Tibial nerve (tissue), 4 donors: ENCODE measurements at regions not wholly inside any gene's neighbourhood (a gene's known extent, or its start where the extent isn't known, plus 50 kb on each side); places are given as distances from the start of the nearest gene placed in this dataset.

Source experiments
- DNase-seq, 2 donors: peaks; one replicate each; pipeline ENCODE4 v3.0.0-alpha.2; 2019; ENCODE audit warnings: low spot score in 2 of 2
- H3K27ac ChIP-seq, 4 donors: fragments of 200-600 bp; sonication (generic) in 3 of 4; one replicate each; pipeline ENCODE4 v1.5.1; 2017 to 2019; ENCODE audit warnings: mild to moderate bottlenecking in 1 of 4
- H3K27me3 ChIP-seq, 2 donors: fragments of 200-600 bp; sonication (generic) in 1 of 2; one replicate each; pipeline versions ENCODE4 v1.5.1 to v1.6.0; 2017 to 2019
- H3K36me3 ChIP-seq, 3 donors: fragments of 200-600 bp; sonication (generic); one replicate each; pipeline ENCODE4 v1.5.1; 2018 to 2019
- H3K4me1 ChIP-seq, 4 donors: fragments of 200-600 bp; sonication (generic) in 3 of 4; one replicate each; pipeline ENCODE4 v1.5.1; 2017 to 2019
- H3K4me3 ChIP-seq, 4 donors: fragments of 200-600 bp; sonication (generic) in 3 of 4; one replicate each; pipeline ENCODE4 v1.5.1; 2017 to 2019; ENCODE audit warnings: mild to moderate bottlenecking in 1 of 4, moderate library complexity in 1 of 4
- H3K9me3 ChIP-seq, 4 donors: fragments of 200-600 bp; sonication (generic) in 3 of 4; one replicate each; pipeline ENCODE4 v1.5.1; 2017 to 2019
- EP300 ChIP-seq, 2 donors: sonication (generic); formaldehyde crosslinking; IDR thresholded peaks; one replicate each; pipeline ENCODE4 v1.6.1; 2017; ENCODE audit warnings: antibody characterized with exemption in 2 of 2, mild to moderate bottlenecking in 1 of 2
- POLR2A ChIP-seq, 2 donors: fragments of 450-650 bp; IDR thresholded peaks; one replicate each; pipeline ENCODE4 v1.6.1; 2017; ENCODE audit warnings: antibody characterized with exemption in 2 of 2, mild to moderate bottlenecking in 2 of 2, moderate library complexity in 2 of 2
- WGBS, 2 donors: methylation state at CpG; one replicate each; pipeline ENCODE4 v1.1.5; 2018; 5-methylcytosine and 5-hydroxymethylcytosine counted together
- TF ChIP-seq, protein P1 (sequence below), 5 experiments: fragments of 200-600 bp in 3 of 5; fragments of 450-650 bp in 2 of 5; sonication (generic) in 3 of 5; IDR thresholded peaks; one replicate each; pipeline ENCODE4 v1.5.1; 2016 to 2019; ENCODE audit warnings: antibody characterized with exemption in 5 of 5, mild to moderate bottlenecking in 3 of 5, moderate library complexity in 2 of 5

DNA sequence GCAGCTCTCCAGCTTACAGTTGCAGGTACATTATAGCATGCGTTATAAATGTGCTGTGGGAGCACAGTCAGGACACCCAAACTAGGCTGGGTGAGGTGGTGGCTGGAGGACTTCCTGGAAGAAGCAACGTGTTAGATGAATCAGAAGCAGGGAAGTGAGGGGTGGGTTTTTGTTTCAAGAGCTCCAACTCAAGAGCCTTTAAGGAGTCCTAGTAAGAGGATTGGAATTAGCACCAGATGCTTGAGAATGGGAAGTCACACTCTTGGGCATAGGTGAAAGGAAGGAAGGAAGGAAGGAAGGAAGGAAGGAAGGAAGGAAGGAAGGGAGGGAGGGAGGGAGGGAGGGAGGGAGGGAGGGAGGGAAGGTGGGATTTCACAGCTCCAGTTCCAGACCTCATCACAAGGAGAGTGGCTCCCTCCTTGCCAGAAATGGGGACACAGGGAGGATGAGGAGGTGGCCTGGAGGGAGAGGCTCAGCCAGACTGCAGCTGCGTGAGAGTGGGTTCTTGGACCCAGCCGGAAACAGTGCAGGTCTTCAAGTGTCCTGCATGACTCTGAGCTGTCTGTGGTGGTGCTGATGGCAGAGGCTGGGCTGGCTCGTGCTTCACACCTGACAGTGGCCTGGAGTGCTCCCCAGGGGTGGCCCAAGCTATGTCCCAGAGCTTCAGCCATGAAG, 115.7 kb upstream of the GSC start:
- H3K9me3 ChIP-seq, result peaks cover 0 to 4% (median 0%) of the 10 kb centered on the region in 4 donors
- no peak for TF ChIP-seq POLR2A (IDR thresholded peaks at IDR 0.05)
- TF ChIP-seq, protein P1, sequence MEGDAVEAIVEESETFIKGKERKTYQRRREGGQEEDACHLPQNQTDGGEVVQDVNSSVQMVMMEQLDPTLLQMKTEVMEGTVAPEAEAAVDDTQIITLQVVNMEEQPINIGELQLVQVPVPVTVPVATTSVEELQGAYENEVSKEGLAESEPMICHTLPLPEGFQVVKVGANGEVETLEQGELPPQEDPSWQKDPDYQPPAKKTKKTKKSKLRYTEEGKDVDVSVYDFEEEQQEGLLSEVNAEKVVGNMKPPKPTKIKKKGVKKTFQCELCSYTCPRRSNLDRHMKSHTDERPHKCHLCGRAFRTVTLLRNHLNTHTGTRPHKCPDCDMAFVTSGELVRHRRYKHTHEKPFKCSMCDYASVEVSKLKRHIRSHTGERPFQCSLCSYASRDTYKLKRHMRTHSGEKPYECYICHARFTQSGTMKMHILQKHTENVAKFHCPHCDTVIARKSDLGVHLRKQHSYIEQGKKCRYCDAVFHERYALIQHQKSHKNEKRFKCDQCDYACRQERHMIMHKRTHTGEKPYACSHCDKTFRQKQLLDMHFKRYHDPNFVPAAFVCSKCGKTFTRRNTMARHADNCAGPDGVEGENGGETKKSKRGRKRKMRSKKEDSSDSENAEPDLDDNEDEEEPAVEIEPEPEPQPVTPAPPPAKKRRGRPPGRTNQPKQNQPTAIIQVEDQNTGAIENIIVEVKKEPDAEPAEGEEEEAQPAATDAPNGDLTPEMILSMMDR (IDR thresholded peaks at IDR 0.05), result no peak
- TF ChIP-seq EP300 (IDR thresholded peaks at IDR 0.05), result no peak
- no peaks in the 10 kb centered on the region for H3K4me1 ChIP-seq
- H3K27me3 ChIP-seq, result no peaks in the 10 kb centered on the region
- H3K36me3 ChIP-seq, result no peaks in the 10 kb centered on the region
- no peak overlapping the region for H3K27ac ChIP-seq
- WGBS, 2 donors, result 69 to 71% methylated on average over 5 of the region's 5 CpGs
- DNase-seq, result no peak
- H3K4me3 ChIP-seq, result no peak overlapping the region

DNA sequence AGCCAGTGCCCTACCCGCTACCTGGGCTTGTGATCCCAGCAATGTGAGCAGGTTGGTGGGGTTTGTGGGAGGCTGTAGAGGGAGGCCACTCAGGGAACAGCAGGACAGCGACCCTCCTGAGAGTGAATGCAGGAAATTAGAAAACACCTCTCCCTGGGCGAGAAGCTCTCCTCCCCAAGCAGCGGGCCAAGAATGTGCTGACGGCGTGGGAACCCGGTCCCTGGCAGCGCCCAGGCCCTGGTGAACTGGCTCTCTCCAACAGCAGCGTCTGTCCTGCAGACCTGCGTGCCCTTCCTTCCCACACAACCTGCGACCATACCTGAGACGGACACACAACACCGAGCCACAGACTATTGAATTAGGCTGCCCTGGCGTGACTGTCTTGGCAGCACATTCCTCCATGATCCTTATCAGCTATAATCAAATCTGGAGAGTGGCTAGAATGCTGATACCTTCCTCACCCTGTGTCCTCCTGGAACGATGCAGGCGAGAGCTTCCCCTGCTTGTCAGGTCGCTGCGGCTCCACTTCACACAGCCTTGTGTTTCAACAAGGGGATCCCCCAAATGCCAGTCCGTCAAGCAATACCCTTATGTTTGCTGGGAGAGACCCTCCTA, 114.8 kb upstream of the GSC start:
- 89% methylated on average over 19 of the region's 19 CpGs for WGBS, 2 donors
- no peak overlapping the region for H3K4me3 ChIP-seq
- H3K36me3 ChIP-seq, result no peaks in the 10 kb centered on the region
- H3K27me3 ChIP-seq, result no peaks in the 10 kb centered on the region
- no peak for DNase-seq
- TF ChIP-seq, protein P1 (IDR thresholded peaks at IDR 0.05), result no peak
- no peak for TF ChIP-seq POLR2A (IDR thresholded peaks at IDR 0.05)
- no peak for TF ChIP-seq EP300 (IDR thresholded peaks at IDR 0.05)
- H3K9me3 ChIP-seq, result peaks cover 0 to 4% (median 0%) of the 10 kb centered on the region in 4 donors
- H3K4me1 ChIP-seq, result no peaks in the 10 kb centered on the region
- H3K27ac ChIP-seq, result no peak overlapping the region

GRCh38 chr14:94882401-94882800, 112.5 kb upstream of the GSC start:
- H3K9me3 ChIP-seq, result peaks cover 0 to 4% (median 0%) of the 10 kb centered on the region in 4 donors
- H3K4me1 ChIP-seq, result no peaks in the 10 kb centered on the region
- no peak for DNase-seq
- TF ChIP-seq POLR2A (IDR thresholded peaks at IDR 0.05), result no peak
- TF ChIP-seq, protein P1 (IDR thresholded peaks at IDR 0.05), result no peak
- no peak for TF ChIP-seq EP300 (IDR thresholded peaks at IDR 0.05)
- WGBS, 2 donors, result 81 to 93% methylated on average over 3 of the region's 3 CpGs
- no peak overlapping the region for H3K27ac ChIP-seq
- no peak overlapping the region for H3K4me3 ChIP-seq
- H3K36me3 ChIP-seq, result no peaks in the 10 kb centered on the region
- no peaks in the 10 kb centered on the region for H3K27me3 ChIP-seq

DNA sequence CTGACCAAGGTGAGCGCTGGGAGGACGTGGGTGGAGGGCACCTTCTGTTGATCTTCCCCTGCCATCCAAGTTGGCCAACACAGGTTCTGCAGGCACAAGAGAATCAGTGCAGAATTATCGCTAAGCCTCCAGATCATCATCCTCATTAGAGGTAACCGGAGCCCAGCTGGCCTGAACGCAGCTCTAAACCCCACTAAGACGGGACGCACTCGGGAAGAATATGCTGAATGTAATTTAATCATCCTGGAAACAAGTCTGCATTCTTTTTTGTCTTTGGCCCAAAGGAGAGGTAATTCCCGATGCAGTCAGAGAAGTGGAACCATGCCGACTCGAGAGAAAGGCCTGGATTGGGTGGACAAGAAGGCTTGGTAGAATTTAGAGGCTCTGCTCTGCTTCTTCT, 111.0 kb upstream of the GSC start:
- H3K4me3 ChIP-seq, result no peak overlapping the region
- WGBS, 2 donors, result 84 to 89% methylated on average over 11 of the region's 11 CpGs

DNA sequence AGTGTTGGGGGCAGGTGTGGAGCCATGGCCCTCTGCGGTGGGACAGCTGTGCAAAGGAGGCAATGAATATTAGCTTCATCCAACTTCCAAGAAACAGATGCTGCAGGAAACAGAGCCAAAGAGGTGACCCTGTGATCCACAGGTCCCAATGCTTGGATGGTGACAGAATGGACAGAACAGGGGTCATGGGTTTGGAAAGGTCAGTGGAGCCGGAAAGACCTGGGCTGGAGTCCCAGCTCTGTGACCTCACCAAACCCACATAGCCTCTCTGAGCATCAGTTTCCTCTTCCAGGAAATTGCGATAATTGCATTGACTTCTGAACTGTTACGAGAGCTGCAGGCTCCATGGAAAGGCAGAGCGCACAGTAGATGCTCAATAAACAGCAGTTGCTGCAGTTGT, 110.2 kb upstream of the GSC start:
- Histone ChIP-seq H3K4me3 (no peak overlapping the region), H3K9me3 (peaks cover 0 to 4% (median 0%) of the 10 kb centered on the region in 4 donors), H3K36me3 (no peaks in the 10 kb centered on the region), H3K27me3 (no peaks in the 10 kb centered on the region), H3K27ac (no peak overlapping the region), H3K4me1 (no peaks in the 10 kb centered on the region)
- TF ChIP-seq EP300 (IDR thresholded peaks at IDR 0.05) (no peak), POLR2A (IDR thresholded peaks at IDR 0.05) (no peak)
- TF ChIP-seq, protein P1 (IDR thresholded peaks at IDR 0.05), result no peak
- DNase-seq, result no peak
- WGBS, 2 donors, result 82 to 86% methylated on average over 5 of the region's 5 CpGs

More for the DNA sequence above, 111.0 kb upstream of the GSC start:
- DNase-seq, result no peak
- Histone ChIP-seq H3K4me1 (no peaks in the 10 kb centered on the region), H3K9me3 (peaks cover 0 to 4% (median 0%) of the 10 kb centered on the region in 4 donors), H3K36me3 (no peaks in the 10 kb centered on the region), H3K27me3 (no peaks in the 10 kb centered on the region), H3K27ac (no peak overlapping the region)
- TF ChIP-seq EP300 (IDR thresholded peaks at IDR 0.05), result no peak
- TF ChIP-seq, protein P1 (IDR thresholded peaks at IDR 0.05), result no peak
- no peak for TF ChIP-seq POLR2A (IDR thresholded peaks at IDR 0.05)
